GM13976 (cell line): ENCODE measurements at regions not wholly inside any gene's neighbourhood (a gene's known extent, or its start where the extent isn't known, plus 50 kb on each side); places are given as distances from the start of the nearest gene placed in this dataset.

Source experiments
- DNase-seq: peaks from one replicate; pipeline ENCODE4 v3.0.0; 2012; ENCODE audit warnings: low spot score
- CTCF ChIP-seq: IDR thresholded peaks from 2 replicates; pipeline ENCODE4 v1.5.1; 2012; ENCODE audit warnings: borderline replicate concordance, mild to moderate bottlenecking; ENCODE audit not compliant: insufficient read depth; ENCODE audit errors: extremely low read depth, missing control alignments, control extremely low read depth
- in situ Hi-C: fragments of 300-500 bp; cut with MboI; formaldehyde crosslinking; loops from one replicate; pipeline ENCODE4 v1.12.0; 2022; ENCODE audit warnings: low sequenced_read_pairs, mixed read lengths, inconsistent platforms; ENCODE audit not compliant: unreplicated experiment

- TF ChIP-seq CTCF, result no peak
- DNase-seq, result no peak
- in situ Hi-C loops, result no loop called here
These were observed 1603.1 kb downstream of the C4orf33 start for GRCh38 chr4:130699004-130699403.

DNA sequence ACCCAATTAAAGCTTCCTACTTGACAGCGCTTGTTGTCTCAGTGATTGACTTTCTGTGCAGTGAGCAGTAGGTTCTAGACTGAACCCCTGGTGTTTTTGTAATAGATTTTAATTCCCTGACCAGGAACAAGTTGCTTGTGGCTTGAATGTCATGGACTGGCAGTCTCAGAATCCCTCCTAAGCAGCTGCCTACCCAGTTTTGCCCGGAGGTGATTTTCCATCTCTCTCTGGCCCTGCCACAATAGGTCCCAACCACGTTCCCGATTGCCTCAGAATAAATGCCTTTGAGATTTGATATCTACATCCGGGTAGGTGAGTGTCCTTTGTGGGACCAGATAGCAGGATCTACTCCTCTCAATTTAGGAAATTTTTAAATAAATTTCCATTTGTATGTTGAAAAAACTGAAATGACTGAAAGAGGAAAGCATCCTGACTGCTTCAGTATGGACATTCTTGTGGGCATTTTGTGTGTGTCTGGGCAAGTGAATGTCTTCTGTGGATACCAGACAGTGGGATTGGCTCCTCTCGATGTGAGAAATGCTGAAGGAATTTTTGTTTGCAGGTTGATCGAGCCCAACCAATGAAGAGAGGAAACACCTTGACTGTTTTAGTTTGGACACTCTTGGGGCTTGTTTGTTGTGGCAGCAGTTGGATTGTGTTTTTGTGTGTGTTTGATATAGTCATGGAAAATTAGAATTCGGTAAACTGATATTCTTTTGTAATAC, 1607.4 kb downstream of the C4orf33 start:
- no peak for TF ChIP-seq CTCF
- no peak for DNase-seq
- in situ Hi-C loops, result no loop called here

DNA sequence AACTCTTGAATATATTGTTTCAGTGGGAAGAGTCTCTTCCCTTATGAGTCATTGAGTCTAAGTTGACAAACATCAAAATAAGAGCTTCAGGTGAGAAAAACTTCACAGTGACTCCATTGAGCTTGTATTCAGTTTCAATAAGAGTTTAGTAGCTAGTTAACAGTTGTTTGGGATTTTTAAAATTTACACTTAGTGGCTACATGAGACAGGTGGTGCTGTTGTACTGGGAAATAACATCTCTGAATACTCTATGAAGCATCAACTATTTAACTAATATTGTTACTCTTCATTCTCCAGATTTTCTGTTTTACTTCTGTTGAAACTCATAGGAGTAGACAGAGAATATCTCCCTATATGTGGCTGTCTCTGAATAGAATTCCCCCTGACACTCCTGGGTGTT, 1609.1 kb downstream of the C4orf33 start:
- no peak for TF ChIP-seq CTCF
- DNase-seq, result no peak
- in situ Hi-C loops, result no loop called here

GRCh38 chr4:130712038-130712437, 1616.1 kb downstream of the C4orf33 start:
- no peak for DNase-seq
- TF ChIP-seq CTCF, result no peak
- in situ Hi-C loops, result no loop called here

DNA sequence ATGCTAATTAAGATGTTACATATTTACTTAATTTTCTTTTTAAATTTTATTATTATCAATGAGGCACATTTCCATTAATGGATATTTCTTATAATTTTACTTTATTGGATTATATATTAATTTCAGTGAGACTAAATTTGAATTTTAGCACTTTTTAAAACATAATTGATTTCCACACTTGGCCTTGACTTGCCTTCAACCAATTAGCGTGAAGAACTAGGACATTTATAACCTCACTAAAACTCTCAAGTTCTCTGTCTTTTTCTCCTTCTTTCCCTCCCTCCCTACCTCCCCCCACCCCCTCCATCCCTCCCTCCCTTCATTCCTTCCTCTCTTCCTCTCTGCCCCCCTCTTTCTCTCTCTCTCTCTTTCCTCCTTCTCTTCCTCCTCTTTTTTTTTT, 1618.1 kb downstream of the C4orf33 start:
- in situ Hi-C loops, result no loop called here
- no peak for TF ChIP-seq CTCF
- DNase-seq, result no peak

DNA sequence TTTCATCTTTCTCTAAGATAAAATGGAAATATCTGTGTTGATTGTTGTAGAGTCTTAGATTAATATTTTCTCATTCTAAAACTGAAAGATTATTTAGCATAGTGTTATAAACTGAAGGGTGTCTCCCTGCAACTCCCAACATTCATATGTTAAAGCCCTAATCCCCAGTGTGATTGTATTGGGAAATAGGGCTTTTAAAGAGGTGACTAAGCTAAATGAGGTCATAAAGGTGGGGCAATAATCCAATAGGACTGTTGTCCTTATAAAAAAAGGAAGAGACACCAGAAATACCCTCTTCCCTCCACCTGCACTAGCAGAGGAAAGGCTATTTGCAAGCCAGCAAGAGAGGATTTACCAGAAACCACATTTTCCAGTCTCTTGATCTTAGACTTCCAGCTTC, 1626.4 kb downstream of the C4orf33 start:
- DNase-seq, result no peak
- TF ChIP-seq CTCF, result no peak
- in situ Hi-C loops, result no loop called here
